ENCODE measurements at regions not wholly inside any gene's neighbourhood (a gene's known extent, or its start where the extent isn't known, plus 50 kb on each side); places are given as distances from the start of the nearest gene placed in this dataset.

GRCh38 chr2:238569507-238570195 is 142.9 kb downstream of the ASB1 start:
- TF ChIP-seq CTCF (IDR thresholded peaks at IDR 0.05) = no peak
- TF ChIP-seq, protein P1, sequence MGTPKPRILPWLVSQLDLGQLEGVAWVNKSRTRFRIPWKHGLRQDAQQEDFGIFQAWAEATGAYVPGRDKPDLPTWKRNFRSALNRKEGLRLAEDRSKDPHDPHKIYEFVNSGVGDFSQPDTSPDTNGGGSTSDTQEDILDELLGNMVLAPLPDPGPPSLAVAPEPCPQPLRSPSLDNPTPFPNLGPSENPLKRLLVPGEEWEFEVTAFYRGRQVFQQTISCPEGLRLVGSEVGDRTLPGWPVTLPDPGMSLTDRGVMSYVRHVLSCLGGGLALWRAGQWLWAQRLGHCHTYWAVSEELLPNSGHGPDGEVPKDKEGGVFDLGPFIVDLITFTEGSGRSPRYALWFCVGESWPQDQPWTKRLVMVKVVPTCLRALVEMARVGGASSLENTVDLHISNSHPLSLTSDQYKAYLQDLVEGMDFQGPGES (IDR thresholded peaks at IDR 0.05; ENCODE audit: low read depth, low read length) = no peak
- TF ChIP-seq RXRA (IDR thresholded peaks at IDR 0.05; ENCODE audit: borderline replicate concordance, low read depth) = no peak
- TF ChIP-seq POLR2AphosphoS5 (IDR thresholded peaks at IDR 0.05; ENCODE audit: low read depth, low read length) = no peak
- TF ChIP-seq TAF1 (IDR thresholded peaks at IDR 0.05; ENCODE audit: borderline replicate concordance, low read depth, low read length) = no peak
- no peak for TF ChIP-seq RAD21 (IDR thresholded peaks at IDR 0.05; ENCODE audit: low read length)
- no peak for TF ChIP-seq FOXM1 (IDR thresholded peaks at IDR 0.05; ENCODE audit: low read depth)
- no peak for TF ChIP-seq SMC3 (IDR thresholded peaks at IDR 0.05; ENCODE audit: low read depth, low read length)
- TF ChIP-seq MEF2A (IDR thresholded peaks at IDR 0.05; ENCODE audit: borderline replicate concordance, low read depth) = no peak
- no peak for TF ChIP-seq YY1 (IDR thresholded peaks at IDR 0.05; ENCODE audit: low read depth)
- TF ChIP-seq NRF1 (IDR thresholded peaks at IDR 0.05; ENCODE audit: low read depth, low read length) = no peak
- TF ChIP-seq, protein P2, sequence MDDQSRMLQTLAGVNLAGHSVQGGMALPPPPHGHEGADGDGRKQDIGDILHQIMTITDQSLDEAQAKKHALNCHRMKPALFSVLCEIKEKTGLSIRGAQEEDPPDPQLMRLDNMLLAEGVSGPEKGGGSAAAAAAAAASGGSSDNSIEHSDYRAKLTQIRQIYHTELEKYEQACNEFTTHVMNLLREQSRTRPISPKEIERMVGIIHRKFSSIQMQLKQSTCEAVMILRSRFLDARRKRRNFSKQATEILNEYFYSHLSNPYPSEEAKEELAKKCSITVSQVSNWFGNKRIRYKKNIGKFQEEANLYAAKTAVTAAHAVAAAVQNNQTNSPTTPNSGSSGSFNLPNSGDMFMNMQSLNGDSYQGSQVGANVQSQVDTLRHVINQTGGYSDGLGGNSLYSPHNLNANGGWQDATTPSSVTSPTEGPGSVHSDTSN (IDR thresholded peaks at IDR 0.05) = no peak
- TF ChIP-seq, protein P3, sequence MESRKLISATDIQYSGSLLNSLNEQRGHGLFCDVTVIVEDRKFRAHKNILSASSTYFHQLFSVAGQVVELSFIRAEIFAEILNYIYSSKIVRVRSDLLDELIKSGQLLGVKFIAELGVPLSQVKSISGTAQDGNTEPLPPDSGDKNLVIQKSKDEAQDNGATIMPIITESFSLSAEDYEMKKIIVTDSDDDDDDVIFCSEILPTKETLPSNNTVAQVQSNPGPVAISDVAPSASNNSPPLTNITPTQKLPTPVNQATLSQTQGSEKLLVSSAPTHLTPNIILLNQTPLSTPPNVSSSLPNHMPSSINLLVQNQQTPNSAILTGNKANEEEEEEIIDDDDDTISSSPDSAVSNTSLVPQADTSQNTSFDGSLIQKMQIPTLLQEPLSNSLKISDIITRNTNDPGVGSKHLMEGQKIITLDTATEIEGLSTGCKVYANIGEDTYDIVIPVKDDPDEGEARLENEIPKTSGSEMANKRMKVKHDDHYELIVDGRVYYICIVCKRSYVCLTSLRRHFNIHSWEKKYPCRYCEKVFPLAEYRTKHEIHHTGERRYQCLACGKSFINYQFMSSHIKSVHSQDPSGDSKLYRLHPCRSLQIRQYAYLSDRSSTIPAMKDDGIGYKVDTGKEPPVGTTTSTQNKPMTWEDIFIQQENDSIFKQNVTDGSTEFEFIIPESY (IDR thresholded peaks at IDR 0.05; ENCODE audit: borderline replicate concordance, low read depth) = no peak

Data from SK-N-SH (cell line).